ENCODE measurements at regions not wholly inside any gene's neighbourhood (a gene's known extent, or its start where the extent isn't known, plus 50 kb on each side); places are given as distances from the start of the nearest gene placed in this dataset.

GRCh38 chr22:48352086-48352911 is 1475.4 kb downstream of the BRD1 start:
- no peak for TF ChIP-seq CTCF (IDR thresholded peaks at IDR 0.05)
- TF ChIP-seq EZH2 (IDR thresholded peaks at IDR 0.05; ENCODE audit: borderline replicate concordance, insufficient read depth, low read depth, low read length, poor library complexity, severe bottlenecking) = no peak
